ENCODE measurements at regions not wholly inside any gene's neighbourhood (a gene's known extent, or its start where the extent isn't known, plus 50 kb on each side); places are given as distances from the start of the nearest gene placed in this dataset.

GRCh38 chr20:10954137-10954840, 280.5 kb upstream of the JAG1 start:
- TF ChIP-seq CTCF (IDR thresholded peaks at IDR 0.05) (no peak), POLR2A (IDR thresholded peaks at IDR 0.05) (no peak)
